ENCODE measurements at regions not wholly inside any gene's neighbourhood (a gene's known extent, or its start where the extent isn't known, plus 50 kb on each side); places are given as distances from the start of the nearest gene placed in this dataset.
A peak's percentile ranks its signal among the peaks of the same experiment; 100 is the strongest.

GRCh38 chr16:85350973-85351372 is 238.7 kb upstream of the CIBAR2 start:
- in situ Hi-C loops (cut with HindIII; ENCODE audit: low sequenced_read_pairs): no loop called here
- no peak for TF ChIP-seq CTCF (IDR thresholded peaks at IDR 0.05; ENCODE audit: low read depth, low read length, missing control alignments)
- no peak overlapping the region for H3K4me3 ChIP-seq (ENCODE audit: low read depth, low read length)
- peak; percentile 89 for DNase-seq (ENCODE audit: low read depth)

DNA sequence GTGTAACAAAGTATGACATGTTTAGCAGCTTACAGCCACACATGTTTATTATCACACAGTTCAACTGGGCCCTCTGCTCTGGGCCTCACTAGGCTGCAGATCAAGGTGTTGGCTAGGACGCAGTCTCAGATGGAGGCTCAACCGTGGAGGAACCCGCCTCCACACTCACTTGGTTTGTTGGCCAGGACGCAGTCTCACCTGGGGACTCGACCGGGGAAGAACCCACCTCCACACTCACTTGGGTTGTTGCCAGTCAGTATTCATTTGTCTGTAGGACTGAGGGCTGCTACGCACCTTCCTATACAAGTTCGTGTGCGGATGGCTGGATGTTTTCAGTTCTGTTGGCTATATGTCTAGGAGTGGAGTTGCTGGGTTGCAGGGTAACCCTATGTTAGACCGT is 240.7 kb upstream of the CIBAR2 start:
- DNase-seq (ENCODE audit: low read depth): no peak
- no peak overlapping the region for H3K4me3 ChIP-seq (ENCODE audit: low read depth, low read length)
- no peak for TF ChIP-seq CTCF (IDR thresholded peaks at IDR 0.05; ENCODE audit: low read depth, low read length, missing control alignments)
- in situ Hi-C loops (cut with HindIII; ENCODE audit: low sequenced_read_pairs): no loop called here

DNA sequence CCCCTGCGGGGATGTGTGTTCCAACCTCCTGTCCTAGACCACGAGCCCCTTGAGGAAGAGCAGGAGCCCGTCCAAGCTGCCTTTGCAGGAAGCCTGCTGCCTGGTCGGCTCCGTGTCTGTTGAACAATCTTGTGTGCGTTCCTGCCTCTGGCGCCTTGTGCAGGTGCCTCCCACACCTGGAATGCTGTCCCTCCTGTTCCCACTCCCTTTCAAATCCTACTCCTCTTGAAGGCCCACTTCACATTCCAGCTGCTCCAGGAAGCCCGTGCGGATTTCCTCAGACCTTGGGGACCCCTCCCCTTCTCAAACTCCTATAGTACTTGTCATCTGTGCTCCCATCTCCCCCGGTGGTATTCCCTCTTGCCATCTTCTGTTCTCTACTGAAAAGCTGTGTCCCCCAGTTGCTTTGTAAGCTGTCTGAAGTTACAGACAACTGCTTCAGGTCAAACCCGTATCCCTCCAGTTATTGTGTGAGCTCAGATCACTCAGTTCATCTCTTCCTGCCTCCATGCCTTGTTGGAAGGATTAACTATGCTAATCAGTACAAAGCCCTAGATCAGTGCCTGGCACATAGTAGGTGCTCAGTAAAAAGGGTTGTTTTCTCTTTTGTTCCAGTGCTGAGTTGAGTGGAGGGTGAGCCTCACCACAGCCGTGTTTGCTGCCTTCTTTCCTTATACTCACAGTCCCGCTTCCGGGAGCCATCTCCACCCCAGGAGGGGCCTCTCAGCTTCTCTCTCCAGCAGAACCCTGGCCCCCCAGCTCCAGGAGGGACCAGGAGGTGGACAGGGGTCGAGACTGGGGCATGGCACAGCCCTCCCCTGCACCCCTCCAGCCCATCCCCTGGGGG is 241.8 kb upstream of the CIBAR2 start:
- in situ Hi-C loops (cut with HindIII; ENCODE audit: low sequenced_read_pairs): no loop called here
- TF ChIP-seq CTCF (IDR thresholded peaks at IDR 0.05; ENCODE audit: low read depth, low read length, missing control alignments): no peak
- H3K4me3 ChIP-seq (ENCODE audit: low read depth, low read length): no peak overlapping the region
- no peak for DNase-seq (ENCODE audit: low read depth)

GRCh38 chr16:85354686-85355514 is 242.6 kb upstream of the CIBAR2 start:
- peak; percentile 60 for DNase-seq (ENCODE audit: low read depth)
- no peak for TF ChIP-seq CTCF (IDR thresholded peaks at IDR 0.05; ENCODE audit: low read depth, low read length, missing control alignments)
- in situ Hi-C loops (cut with HindIII; ENCODE audit: low sequenced_read_pairs): no loop called here
- no peak overlapping the region for H3K4me3 ChIP-seq (ENCODE audit: low read depth, low read length)

- no peak for DNase-seq (ENCODE audit: low read depth)
- no peak overlapping the region for H3K4me3 ChIP-seq (ENCODE audit: low read depth, low read length)
- no peak for TF ChIP-seq CTCF (IDR thresholded peaks at IDR 0.05; ENCODE audit: low read depth, low read length, missing control alignments)
- in situ Hi-C loops (cut with HindIII; ENCODE audit: low sequenced_read_pairs): no loop called here
Measured at GRCh38 chr16:85355515-85355837, 243.2 kb upstream of the CIBAR2 start.

DNA sequence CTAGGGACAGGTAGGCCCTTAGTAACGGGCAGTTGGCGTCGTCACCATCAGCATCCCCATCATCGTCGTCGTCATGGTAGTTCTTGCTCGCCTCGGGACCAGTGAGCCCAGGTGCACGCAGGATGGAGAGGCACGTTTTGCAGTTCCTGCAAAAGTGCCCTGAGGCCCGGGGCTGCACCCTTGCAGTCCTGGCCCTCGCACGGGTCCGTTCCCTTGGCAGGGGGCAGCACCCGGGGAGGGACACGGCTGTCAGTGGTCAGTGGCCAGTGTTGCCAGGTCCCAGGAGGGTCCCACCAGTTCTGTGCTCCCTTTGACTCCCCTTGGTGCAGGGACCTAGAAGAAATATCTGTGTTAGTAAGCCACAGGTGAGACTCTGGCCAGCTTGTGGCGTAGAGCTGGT is 243.9 kb upstream of the CIBAR2 start:
- in situ Hi-C loops (cut with HindIII; ENCODE audit: low sequenced_read_pairs): no loop called here
- H3K4me3 ChIP-seq (ENCODE audit: low read depth, low read length): no peak overlapping the region
- no peak for DNase-seq (ENCODE audit: low read depth)
- TF ChIP-seq CTCF (IDR thresholded peaks at IDR 0.05; ENCODE audit: low read depth, low read length, missing control alignments): no peak
